Lung (tissue), 11 donors: ENCODE measurements at regions not wholly inside any gene's neighbourhood (a gene's known extent, or its start where the extent isn't known, plus 50 kb on each side); places are given as distances from the start of the nearest gene placed in this dataset.

Experiments
- ATAC-seq: fragments of 200-7000 bp; cut with Tn5 transposase; one replicate; pipeline ENCODE4 v1.9.1; 2020; ENCODE audit warnings: moderate number of reproducible peaks; ENCODE audit not compliant: insufficient read depth, low FRiP score
- DNase-seq, 3 donors: peaks; one replicate each; pipeline ENCODE4 v3.0.0-alpha.2; 2013 to 2017
- H3K27ac ChIP-seq, 2 donors: one replicate each; pipeline ENCODE4 v1.5.1; 2013; ENCODE audit warnings: mild to moderate bottlenecking in 2 of 2, moderate library complexity in 2 of 2, control low read depth in 1 of 2, inconsistent platforms in 1 of 2, low read depth in 1 of 2, low read length in 1 of 2
- H3K27me3 ChIP-seq, 3 donors: one replicate each; pipeline ENCODE4 v1.5.1; 2013; ENCODE audit warnings: low read length in 2 of 3; ENCODE audit not compliant: control insufficient read depth in 3 of 3, insufficient read depth in 3 of 3
- H3K36me3 ChIP-seq, 4 donors: one replicate each; pipeline ENCODE4 v1.5.1; 2013; ENCODE audit warnings: low read length in 4 of 4, mild to moderate bottlenecking in 1 of 4, moderate library complexity in 1 of 4; ENCODE audit not compliant: control insufficient read depth in 4 of 4, insufficient read depth in 4 of 4
- H3K4me1 ChIP-seq, 5 donors: one replicate each; pipeline ENCODE4 v1.5.1; 2013; ENCODE audit warnings: low read length in 5 of 5, mild to moderate bottlenecking in 2 of 5, moderate library complexity in 1 of 5; ENCODE audit not compliant: control insufficient read depth in 5 of 5, insufficient read depth in 5 of 5
- H3K4me3 ChIP-seq: one replicate; pipeline ENCODE4 v1.5.1; 2013; ENCODE audit warnings: mild to moderate bottlenecking, control low read depth, moderate library complexity
- H3K9ac ChIP-seq, 2 donors: one replicate each; pipeline ENCODE4 v1.5.1; 2013; ENCODE audit warnings: low read length in 2 of 2, control low read depth in 1 of 2; ENCODE audit not compliant: insufficient read depth in 1 of 2
- H3K9me3 ChIP-seq, 4 donors: one replicate each; pipeline ENCODE4 v1.5.1; 2013; ENCODE audit warnings: low read length in 3 of 4, mild to moderate bottlenecking in 1 of 4, moderate library complexity in 1 of 4; ENCODE audit not compliant: control insufficient read depth in 4 of 4, insufficient read depth in 3 of 4
- CTCF ChIP-seq: IDR thresholded peaks from 2 replicates; pipeline ENCODE4 v1.5.1; 2012; ENCODE audit warnings: mild to moderate bottlenecking; ENCODE audit errors: control extremely low read depth, extremely low read depth
- WGBS, 2 donors: extraction: QIAGEN DNeasy Blood & Tissue Kit; methylation state at CpG; one replicate each; pipeline ENCODE4 v1.1.7; 2013; 5-methylcytosine and 5-hydroxymethylcytosine counted together
- donor health status: control.
- donor health status: control.
- donor health status: Bipolar disorder and iron deficiency.
- donor health status: healthy.
- donor health status: DM: yes; HTN: yes; CAD: no.

DNA sequence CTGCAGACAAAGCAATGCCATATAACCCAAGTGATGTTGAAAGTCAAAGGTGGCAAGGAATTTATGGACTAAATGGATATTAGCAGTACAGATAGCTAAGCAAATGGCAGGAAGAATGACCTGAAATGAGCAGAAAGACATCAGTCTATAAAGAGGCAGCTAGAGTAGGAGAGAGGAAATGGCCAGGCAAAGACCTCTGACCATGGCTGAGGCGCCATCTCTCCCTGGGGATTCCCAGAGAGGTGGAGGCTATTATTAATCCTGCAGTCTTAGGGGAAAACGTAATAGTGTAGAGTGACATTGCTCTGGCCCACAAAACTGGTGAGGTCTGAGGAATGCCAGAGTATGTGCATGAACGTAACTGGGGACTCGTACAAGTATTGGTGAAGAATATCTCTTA lies 563.6 kb upstream of the PRMT6 start:
- no peak for DNase-seq
- no peaks in the 10 kb centered on the region for H3K27me3 ChIP-seq
- H3K4me3 ChIP-seq = no peak overlapping the region
- no peaks in the 10 kb centered on the region for H3K9me3 ChIP-seq
- H3K36me3 ChIP-seq = no peaks in the 10 kb centered on the region
- H3K27ac ChIP-seq = no peak overlapping the region
- WGBS, 2 donors = 89 to 91% methylated on average over 4 of the region's 4 CpGs
- no peak for TF ChIP-seq CTCF
- H3K4me1 ChIP-seq = no peaks in the 10 kb centered on the region
- no peak overlapping the region for H3K9ac ChIP-seq
- no peak for ATAC-seq

DNA sequence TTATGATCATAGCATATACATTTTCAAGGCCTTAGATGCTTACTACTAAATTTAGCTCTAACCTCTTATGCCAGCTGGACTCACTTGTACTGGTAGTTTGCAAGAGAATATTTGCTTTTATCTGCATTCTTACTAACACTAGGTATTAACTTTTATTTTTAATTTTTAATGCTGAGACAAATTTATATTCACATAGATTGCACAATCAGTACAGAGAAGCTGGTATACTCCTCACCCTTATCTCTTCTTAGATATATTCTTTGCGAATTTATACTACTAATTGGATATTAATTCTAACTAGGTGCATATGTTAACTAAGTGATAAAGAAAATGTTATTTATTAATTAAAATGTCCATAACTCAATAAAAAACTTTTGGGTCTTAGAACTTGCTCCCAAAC lies 561.8 kb upstream of the PRMT6 start:
- no peak for TF ChIP-seq CTCF
- H3K9ac ChIP-seq = no peak overlapping the region
- no peaks in the 10 kb centered on the region for H3K27me3 ChIP-seq
- H3K9me3 ChIP-seq = no peaks in the 10 kb centered on the region
- no peak overlapping the region for H3K4me3 ChIP-seq
- no peak overlapping the region for H3K27ac ChIP-seq
- WGBS, 2 donors = 82 to 95% methylated on average over 1 of the region's 1 CpG
- ATAC-seq (no peak), DNase-seq (no peak)
- no peaks in the 10 kb centered on the region for H3K36me3 ChIP-seq
- no peaks in the 10 kb centered on the region for H3K4me1 ChIP-seq

- DNase-seq (no peak), ATAC-seq (no peak)
- TF ChIP-seq CTCF = no peak
- 82 to 91% methylated on average over 1 of the region's 1 CpG for WGBS, 2 donors
- H3K9me3 ChIP-seq = no peaks in the 10 kb centered on the region
- no peaks in the 10 kb centered on the region for H3K27me3 ChIP-seq
- no peak overlapping the region for H3K4me3 ChIP-seq
- no peaks in the 10 kb centered on the region for H3K4me1 ChIP-seq
- H3K36me3 ChIP-seq = no peaks in the 10 kb centered on the region
- no peak overlapping the region for H3K27ac ChIP-seq
- no peak overlapping the region for H3K9ac ChIP-seq
Observed at GRCh38 chr1:106498238-106498637, 558.2 kb upstream of the PRMT6 start.

DNA sequence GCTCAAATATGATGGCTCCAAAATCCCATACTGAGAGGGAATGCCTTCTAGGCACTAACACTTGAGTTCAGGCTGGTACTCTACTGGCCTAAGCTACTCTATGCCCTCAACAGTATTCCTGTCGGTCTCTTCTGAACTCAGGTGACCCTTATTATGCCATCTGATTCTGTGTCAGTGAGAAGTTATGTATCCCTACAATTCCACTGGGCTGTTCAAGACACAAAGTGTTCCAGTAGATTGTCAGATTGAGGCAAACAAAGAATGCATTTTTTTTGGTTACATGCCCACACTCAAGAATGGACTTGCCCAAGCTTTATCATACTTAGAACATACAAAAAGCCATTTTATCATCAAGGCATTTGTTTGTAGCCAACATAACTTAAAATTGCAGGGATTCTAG lies 553.8 kb upstream of the PRMT6 start:
- no peak overlapping the region for H3K9ac ChIP-seq
- H3K27ac ChIP-seq = no peak overlapping the region
- H3K4me1 ChIP-seq = peaks cover 0 to 5% (median 0%) of the 10 kb centered on the region in 5 donors
- no peaks in the 10 kb centered on the region for H3K27me3 ChIP-seq
- ATAC-seq (no peak), DNase-seq (no peak)
- TF ChIP-seq CTCF = no peak
- H3K4me3 ChIP-seq = no peak overlapping the region
- H3K36me3 ChIP-seq = no peaks in the 10 kb centered on the region
- 80 to 85% methylated on average over 1 of the region's 1 CpG for WGBS, 2 donors
- no peaks in the 10 kb centered on the region for H3K9me3 ChIP-seq
